Skeletal muscle tissue (tissue), 3 donors: ENCODE measurements at regions not wholly inside any gene's neighbourhood (a gene's known extent, or its start where the extent isn't known, plus 50 kb on each side); places are given as distances from the start of the nearest gene placed in this dataset.

Experiments used
- H3K27ac ChIP-seq: one replicate; pipeline ENCODE4 v1.7.0; 2013; ENCODE audit warnings: mild to moderate bottlenecking, low read depth, low read length, inconsistent platforms
- H3K27me3 ChIP-seq, 3 donors: one replicate each; pipeline ENCODE4 v1.7.0; 2013; ENCODE audit warnings: low read length in 3 of 3; ENCODE audit not compliant: control insufficient read depth in 3 of 3, insufficient read depth in 3 of 3
- H3K36me3 ChIP-seq, 3 donors: one replicate each; pipeline ENCODE4 v1.7.0; 2013; ENCODE audit warnings: low read length in 3 of 3; ENCODE audit not compliant: control insufficient read depth in 3 of 3, insufficient read depth in 3 of 3
- H3K4me1 ChIP-seq, 3 donors: one replicate each; pipeline ENCODE4 v1.7.0; 2013; ENCODE audit warnings: low read length in 3 of 3, mild to moderate bottlenecking in 3 of 3; ENCODE audit not compliant: control insufficient read depth in 3 of 3, insufficient read depth in 3 of 3
- H3K4me3 ChIP-seq, 3 donors: one replicate each; pipeline ENCODE4 v1.7.0; 2013; ENCODE audit warnings: low read length in 3 of 3
- H3K9ac ChIP-seq, 3 donors: one replicate each; pipeline ENCODE4 v1.7.0; 2013; ENCODE audit warnings: low read length in 3 of 3, mild to moderate bottlenecking in 3 of 3, moderate library complexity in 2 of 3, low read depth in 1 of 3
- H3K9me3 ChIP-seq, 3 donors: one replicate each; pipeline ENCODE4 v1.7.0; 2013; ENCODE audit warnings: low read length in 3 of 3; ENCODE audit not compliant: control insufficient read depth in 3 of 3
- donor health status: Osteomylitis.

DNA sequence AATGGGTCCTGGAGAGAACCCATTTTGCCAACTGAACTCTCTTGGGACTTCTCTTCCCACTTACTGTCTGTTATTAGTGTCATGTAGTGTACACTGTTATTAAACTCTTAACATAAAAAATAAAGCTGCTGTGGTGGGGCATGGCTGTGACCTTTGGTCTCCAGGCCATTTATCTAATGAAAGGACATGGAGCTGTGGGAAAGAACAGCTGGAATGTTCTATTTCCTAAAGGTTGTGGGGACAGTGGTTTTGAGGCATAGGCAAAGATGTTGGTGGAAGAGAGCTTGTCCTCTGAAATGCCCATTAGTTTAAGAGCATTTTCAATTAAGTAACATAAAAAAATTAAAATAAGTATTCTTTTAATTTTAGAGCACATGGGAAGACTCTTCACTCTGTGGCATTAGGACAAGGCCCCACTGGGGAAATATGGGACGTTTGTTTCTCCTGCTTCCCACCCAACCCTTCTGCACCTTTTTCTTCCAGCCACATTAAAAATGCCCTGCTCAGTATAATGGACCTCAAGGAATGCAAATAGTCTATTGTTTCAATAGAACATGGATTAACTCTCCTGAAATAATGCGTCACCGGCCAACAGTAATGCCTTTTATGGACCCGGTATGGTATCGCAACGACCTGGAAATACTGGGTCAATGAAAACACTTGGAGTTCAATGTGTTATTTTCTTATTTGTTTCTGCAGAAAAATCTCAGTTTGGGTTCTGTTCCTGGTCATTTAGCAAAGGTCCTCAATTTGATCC is 149.6 kb downstream of the BUB3 start:
- H3K27ac ChIP-seq, result no peak overlapping the region
- H3K4me1 ChIP-seq, result peaks cover 0 to 3% (median 0%) of the 10 kb centered on the region in 3 donors
- H3K36me3 ChIP-seq, result no peaks in the 10 kb centered on the region
- no peaks in the 10 kb centered on the region for H3K9me3 ChIP-seq
- H3K9ac ChIP-seq, result no peak overlapping the region
- no peak overlapping the region for H3K4me3 ChIP-seq
- H3K27me3 ChIP-seq, result peaks cover 0 to 2% (median 0%) of the 10 kb centered on the region in 3 donors

DNA sequence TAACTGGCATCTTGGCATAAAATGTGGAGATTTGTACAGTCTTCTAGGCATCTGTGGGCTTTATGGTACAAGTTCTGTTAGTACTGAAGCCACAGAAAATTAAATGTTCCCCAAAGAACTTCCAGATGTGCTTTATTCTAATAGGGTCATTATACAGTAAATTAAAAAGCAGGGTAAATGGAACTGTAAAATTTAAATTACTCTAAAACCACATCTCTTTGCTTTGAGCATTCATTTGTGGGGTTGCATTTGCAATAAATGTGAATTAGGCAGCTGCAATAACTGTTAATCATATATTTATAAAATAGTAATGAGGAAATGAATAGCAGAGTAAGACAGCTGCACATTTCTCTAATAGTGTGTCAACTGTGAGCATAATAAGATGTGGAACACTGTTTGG is 151.5 kb downstream of the BUB3 start:
- Histone ChIP-seq H3K4me3 (no peak overlapping the region), H3K9me3 (no peaks in the 10 kb centered on the region), H3K27me3 (peaks cover 0 to 2% (median 0%) of the 10 kb centered on the region in 3 donors), H3K9ac (no peak overlapping the region), H3K4me1 (peaks cover 0 to 3% (median 0%) of the 10 kb centered on the region in 3 donors), H3K27ac (no peak overlapping the region), H3K36me3 (no peaks in the 10 kb centered on the region)

DNA sequence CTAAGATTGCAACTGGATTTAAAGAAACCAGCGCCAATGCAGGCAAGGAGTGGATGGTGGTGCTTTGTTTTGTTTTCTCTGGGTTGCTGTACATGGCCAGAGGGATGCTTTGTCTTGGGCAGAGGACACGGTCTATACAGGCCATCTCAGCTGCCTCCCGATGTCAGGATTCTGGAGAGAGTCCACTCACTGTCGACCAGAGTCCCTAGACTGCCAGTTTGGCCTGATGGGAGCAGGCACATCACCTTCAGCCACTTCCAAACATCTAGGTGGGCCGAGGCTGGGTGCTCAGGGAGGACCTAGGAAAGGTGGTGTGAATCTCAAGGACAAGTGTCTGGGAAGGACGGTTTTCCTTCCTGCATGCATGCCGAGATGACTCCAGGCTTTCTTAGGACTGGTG is 152.1 kb downstream of the BUB3 start:
- Histone ChIP-seq H3K27me3 (peaks cover 0 to 2% (median 0%) of the 10 kb centered on the region in 3 donors), H3K36me3 (no peaks in the 10 kb centered on the region), H3K4me3 (no peak overlapping the region), H3K4me1 (no peaks in the 10 kb centered on the region), H3K9me3 (no peaks in the 10 kb centered on the region), H3K27ac (no peak overlapping the region), H3K9ac (no peak overlapping the region)

DNA sequence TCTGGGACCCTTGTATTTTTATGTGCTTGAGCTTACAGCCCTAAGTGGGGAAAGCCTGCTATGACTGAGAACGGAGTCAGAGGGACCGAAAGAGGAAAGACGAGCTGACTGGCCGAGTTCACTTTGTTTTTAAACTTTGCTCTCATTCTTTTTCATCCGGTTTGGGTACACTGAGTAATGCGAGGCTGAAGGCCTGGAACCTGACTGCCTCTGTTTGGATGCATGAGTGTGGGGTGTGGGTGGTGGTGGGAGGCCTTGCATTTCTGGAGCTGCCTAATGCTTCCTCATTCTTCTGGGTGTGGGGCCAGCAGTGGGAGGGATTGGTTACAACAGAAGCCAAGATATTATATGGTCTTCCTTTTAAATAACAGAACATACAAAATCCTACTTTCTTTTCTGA is 155.5 kb downstream of the BUB3 start:
- Histone ChIP-seq H3K27me3 (peaks cover 0 to 2% (median 0%) of the 10 kb centered on the region in 3 donors), H3K36me3 (no peaks in the 10 kb centered on the region), H3K9ac (no peak overlapping the region), H3K27ac (no peak overlapping the region), H3K4me3 (no peak overlapping the region), H3K9me3 (no peaks in the 10 kb centered on the region), H3K4me1 (no peaks in the 10 kb centered on the region)

DNA sequence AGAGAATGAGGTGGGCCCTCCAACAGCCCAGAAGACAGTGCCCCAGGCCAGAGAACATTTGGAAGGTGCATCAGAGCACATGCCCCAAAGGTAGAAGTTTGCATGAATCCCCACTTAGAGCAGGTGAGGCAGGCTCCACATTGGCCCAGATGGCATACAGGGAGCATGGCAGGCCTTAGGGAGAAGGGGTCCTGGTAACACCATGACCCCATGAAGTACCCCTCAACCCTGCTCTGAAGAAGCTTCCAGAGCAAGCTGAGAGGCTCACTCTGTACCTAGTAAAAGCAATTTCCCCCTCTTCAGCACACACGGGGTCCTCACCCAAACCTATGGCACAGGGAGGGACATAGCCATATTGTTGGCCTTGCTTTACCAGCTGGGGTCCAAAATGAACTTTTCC is 162.6 kb downstream of the BUB3 start:
- Histone ChIP-seq H3K4me1 (no peaks in the 10 kb centered on the region), H3K27ac (no peak overlapping the region), H3K9ac (no peak overlapping the region), H3K36me3 (no peaks in the 10 kb centered on the region), H3K9me3 (no peaks in the 10 kb centered on the region), H3K4me3 (no peak overlapping the region), H3K27me3 (no peaks in the 10 kb centered on the region)

DNA sequence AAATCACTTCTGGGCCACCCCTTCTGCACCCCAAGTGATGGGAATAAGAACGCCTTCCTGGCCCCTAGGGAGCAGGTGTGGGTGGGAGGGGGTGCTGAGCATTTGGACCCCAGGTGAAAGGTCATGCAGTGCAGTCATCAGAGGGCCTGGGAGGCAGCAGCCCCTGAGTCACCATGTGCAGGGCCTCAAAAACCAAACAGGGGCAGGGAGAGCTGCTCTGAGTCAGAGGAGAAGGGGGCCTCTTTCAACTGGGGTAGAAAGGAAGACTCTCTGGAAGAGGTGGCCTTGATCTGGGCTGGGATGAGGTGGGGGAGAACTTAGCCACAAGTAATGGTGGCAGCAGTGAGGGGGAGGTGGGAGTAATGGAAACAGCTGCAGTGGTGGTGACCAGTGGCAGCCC is 164.3 kb downstream of the BUB3 start:
- no peak overlapping the region for H3K27ac ChIP-seq
- H3K9me3 ChIP-seq, result no peaks in the 10 kb centered on the region
- H3K9ac ChIP-seq, result no peak overlapping the region
- no peaks in the 10 kb centered on the region for H3K27me3 ChIP-seq
- no peaks in the 10 kb centered on the region for H3K36me3 ChIP-seq
- no peak overlapping the region for H3K4me3 ChIP-seq
- H3K4me1 ChIP-seq, result no peaks in the 10 kb centered on the region

DNA sequence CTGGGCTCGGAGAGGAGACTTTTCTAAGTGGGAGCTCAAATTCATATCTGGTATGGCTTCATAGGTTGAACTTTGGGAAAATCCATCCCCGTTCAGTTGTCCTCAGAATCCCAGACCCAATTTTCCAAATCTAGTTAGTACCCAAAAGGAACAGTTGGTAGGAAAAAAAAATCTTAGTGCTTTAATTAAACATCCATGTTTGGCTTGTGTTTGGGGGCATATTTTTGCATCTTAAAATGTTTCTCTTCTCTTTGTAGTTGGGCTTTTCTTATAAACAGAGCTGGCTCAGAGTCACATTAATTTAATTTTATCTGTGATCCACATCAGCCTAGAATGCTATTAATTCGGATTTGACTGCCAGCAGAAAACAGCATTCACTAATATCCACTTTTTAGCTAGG is 165.9 kb downstream of the BUB3 start:
- no peak overlapping the region for H3K9ac ChIP-seq
- H3K9me3 ChIP-seq, result no peaks in the 10 kb centered on the region
- H3K4me1 ChIP-seq, result no peaks in the 10 kb centered on the region
- no peaks in the 10 kb centered on the region for H3K27me3 ChIP-seq
- no peak overlapping the region for H3K27ac ChIP-seq
- H3K36me3 ChIP-seq, result no peaks in the 10 kb centered on the region
- no peak overlapping the region for H3K4me3 ChIP-seq

DNA sequence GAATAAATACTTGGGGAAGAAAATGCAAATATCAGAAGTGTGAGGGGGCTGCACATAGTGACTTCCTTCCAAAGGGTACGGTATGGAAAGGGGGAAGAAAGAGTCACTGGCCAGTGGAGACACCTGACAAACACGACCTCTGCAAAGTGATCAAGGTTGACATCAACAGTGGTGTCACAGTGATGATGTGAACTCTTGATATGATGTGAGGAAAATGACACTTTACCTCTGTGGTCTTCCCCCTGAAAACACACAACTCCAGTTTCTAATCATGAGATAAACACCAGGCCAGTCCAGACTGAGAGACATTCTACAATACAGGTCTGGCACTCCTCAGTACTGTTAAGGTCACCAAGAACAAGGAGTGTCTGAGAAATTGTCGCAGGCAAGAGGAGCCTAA is 169.7 kb downstream of the BUB3 start:
- H3K4me1 ChIP-seq, result no peaks in the 10 kb centered on the region
- H3K9ac ChIP-seq, result no peak overlapping the region
- H3K9me3 ChIP-seq, result no peaks in the 10 kb centered on the region
- H3K4me3 ChIP-seq, result no peak overlapping the region
- H3K36me3 ChIP-seq, result no peaks in the 10 kb centered on the region
- H3K27me3 ChIP-seq, result no peaks in the 10 kb centered on the region
- no peak overlapping the region for H3K27ac ChIP-seq

DNA sequence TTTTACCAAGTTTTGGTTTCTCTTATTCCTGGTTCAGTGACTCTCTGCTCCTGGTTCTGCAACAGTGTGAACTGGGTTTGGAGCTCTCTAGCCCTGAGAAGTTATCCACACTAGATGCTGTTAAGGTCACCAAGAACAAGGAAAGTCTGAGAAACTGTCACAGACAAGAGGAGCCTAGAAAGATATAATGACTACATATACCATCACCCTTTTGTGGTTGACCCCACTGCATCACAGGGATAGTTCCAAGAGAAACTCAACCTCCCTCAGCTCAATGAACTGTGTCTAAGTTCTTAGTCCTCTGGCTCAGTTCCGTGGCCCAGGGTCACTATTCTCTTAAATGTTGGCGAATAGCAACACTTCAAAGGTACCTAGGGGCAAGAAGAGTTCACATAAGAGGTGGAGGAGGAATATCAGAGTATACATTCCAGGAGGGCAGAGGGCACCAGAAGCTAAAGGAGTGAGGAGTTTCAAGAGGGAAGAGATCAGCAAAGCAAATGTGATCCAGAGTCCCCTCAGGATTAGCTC is 171.5 kb downstream of the BUB3 start:
- Histone ChIP-seq H3K9ac (no peak overlapping the region), H3K36me3 (no peaks in the 10 kb centered on the region), H3K4me3 (no peak overlapping the region), H3K27ac (no peak overlapping the region), H3K9me3 (no peaks in the 10 kb centered on the region), H3K27me3 (no peaks in the 10 kb centered on the region), H3K4me1 (no peaks in the 10 kb centered on the region)

DNA sequence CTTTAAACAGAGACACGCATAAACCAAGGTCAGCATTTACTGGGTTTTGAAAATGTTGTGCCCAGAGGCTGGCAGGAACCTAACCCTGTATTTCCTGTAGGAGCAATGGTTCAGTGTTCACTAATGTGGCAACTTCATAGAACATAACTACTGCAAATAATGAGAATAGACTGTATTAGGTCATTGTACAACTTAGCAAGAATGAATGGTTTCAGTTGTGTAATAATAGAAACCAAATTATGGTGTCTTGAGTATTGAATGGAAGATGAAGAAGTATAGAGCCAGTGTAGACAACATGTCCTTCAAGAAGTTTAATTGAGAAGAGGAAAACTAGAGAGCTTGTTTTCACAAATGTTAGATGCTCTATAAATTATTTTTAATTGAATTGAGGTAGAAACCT is 172.5 kb downstream of the BUB3 start:
- Histone ChIP-seq H3K4me3 (no peak overlapping the region), H3K36me3 (no peaks in the 10 kb centered on the region), H3K4me1 (no peaks in the 10 kb centered on the region), H3K27ac (no peak overlapping the region), H3K9ac (no peak overlapping the region), H3K9me3 (no peaks in the 10 kb centered on the region), H3K27me3 (no peaks in the 10 kb centered on the region)
